Heart right ventricle (tissue), 16 donors: ENCODE measurements at regions not wholly inside any gene's neighbourhood (a gene's known extent, or its start where the extent isn't known, plus 50 kb on each side); places are given as distances from the start of the nearest gene placed in this dataset.

Experiments used
- ATAC-seq, 8 donors: fragments of 200-7000 bp; cut with Tn5 transposase; one replicate each; pipeline ENCODE4 v1.9.1; 2020; ENCODE audit warnings: mild to moderate bottlenecking in 8 of 8, moderate library complexity in 8 of 8, moderate number of reproducible peaks in 1 of 8
- DNase-seq, 2 donors: peaks; one replicate each; pipeline ENCODE4 v3.0.0-alpha.2; 2020
- H3K27ac ChIP-seq, 10 donors: fragments of 200-600 bp; sonication (generic) in 2 of 10; one replicate each; pipeline versions ENCODE4 v1.5.0 to v1.8.0; 2020 to 2022; ENCODE audit warnings: mild to moderate bottlenecking in 3 of 10
- H3K27me3 ChIP-seq, 7 donors: fragments of 200-600 bp; one replicate each; pipeline ENCODE4 v1.8.0; 2021 to 2022; ENCODE audit warnings: mild to moderate bottlenecking in 2 of 7
- H3K36me3 ChIP-seq, 9 donors: fragments of 200-600 bp; sonication (generic) in 1 of 9; one replicate each; pipeline versions ENCODE4 v1.5.0 to v1.8.0; 2020 to 2022; ENCODE audit warnings: mild to moderate bottlenecking in 2 of 9
- H3K4me1 ChIP-seq, 9 donors: fragments of 200-600 bp; sonication (generic) in 1 of 9; one replicate each; pipeline versions ENCODE4 v1.5.0 to v1.8.0; 2020 to 2022; ENCODE audit warnings: mild to moderate bottlenecking in 4 of 9
- H3K4me3 ChIP-seq, 10 donors: fragments of 200-600 bp; sonication (generic) in 2 of 10; one replicate each; pipeline versions ENCODE4 v1.5.0 to v1.8.0; 2020 to 2022; ENCODE audit warnings: mild to moderate bottlenecking in 7 of 10, moderate library complexity in 2 of 10
- H3K9me3 ChIP-seq, 11 donors: fragments of 200-600 bp in 10 of 11; sonication (generic) in 2 of 11; one replicate each; pipeline versions ENCODE4 v1.5.0 to v1.8.0; 2013 to 2022; ENCODE audit warnings: mild to moderate bottlenecking in 2 of 11, control low read depth in 1 of 11, moderate library complexity in 1 of 11
- CTCF ChIP-seq, 9 donors: fragments of 200-600 bp; sonication (generic) in 2 of 9; IDR thresholded peaks; one replicate each; pipeline versions ENCODE4 v1.5.0 to v1.8.0; 2021 to 2022; ENCODE audit warnings: antibody characterized with exemption in 9 of 9, mild to moderate bottlenecking in 5 of 9, moderate library complexity in 1 of 9
- WGBS, 2 donors: extraction: QIAGEN DNeasy Blood & Tissue Kit; methylation state at CpG; one replicate each; pipeline ENCODE4 v1.1.7; 2013; ENCODE audit warnings: inconsistent platforms in 1 of 2; 5-methylcytosine and 5-hydroxymethylcytosine counted together
- intact Hi-C, 10 donors: fragments of 100-400 bp; cut with DNase I; formaldehyde crosslinking; loops; one replicate each; pipeline versions ENCODE4 v1.11.1 to v1.14.2; 2022
- donor health status: Arrhythmogenic right ventricular cardiomyopathy.
- donor health status: ischemic (EF 13 %, LVEDD 7.1; RV severe dilation, severe dysfunction).
- donor health status: healthy with polysubstance abuse.
- donor health status: DM: no; HTN: yes; CAD: no.
- donor health status: DM: no; HTN: no; CAD: no.
- donor health status: ischemic (EF 25% LVEDD 6.9; RV normal size, moderate dysfunction).
- donor health status: ischemic (EF 25% LVEDD 5.7; RV mildly dilated, moderate dysfunction).
- donor health status: healthy.
- donor health status: DM: yes; HTN: yes; CAD: no.
- donor health status: Ischemic cardiomyopathy.
- donor health status: ischemic (EF 35%, LVEDD 5.7; RV mildly dilated, moderate dysfunction).
- donor health status: nonischemic (EF 11% LVEDD 7.7; RV severe dilation, severe dysfunction).
- donor health status: DM: yes; HTN: yes; CAD: no.
- donor health status: PGD.
- donor health status: ischemic (EF 29% LVEDD 5.4; RV normal size, mild dysfunction).
- donor health status: nonischemic (EF 23%, LVEDD 6.1; RV moderate dilation, normal function).

- Histone ChIP-seq H3K36me3 (no peaks in the 10 kb centered on the region), H3K9me3 (no peaks in the 10 kb centered on the region), H3K4me1 (peaks cover 0 to 13% (median 0%) of the 10 kb centered on the region in 9 donors), H3K27ac (no peak overlapping the region), H3K27me3 (no peaks in the 10 kb centered on the region), H3K4me3 (no peak overlapping the region)
- WGBS, 2 donors, result 90 to 95% methylated on average over 3 of the region's 3 CpGs
- ATAC-seq, result no peak
- no peak for TF ChIP-seq CTCF (IDR thresholded peaks at IDR 0.05)
- DNase-seq, result no peak
- intact Hi-C loops, result loop anchor here in 1 of 10 donors (10.0 kb wide), 1 partner anchor 203 kb away; no protein-coding TSS in a partner anchor
Observed at GRCh38 chr7:106377847-106378361, 93.1 kb upstream of the NAMPT start.

GRCh38 chr7:106376026-106376799 is 91.4 kb upstream of the NAMPT start:
- no peak for ATAC-seq
- Histone ChIP-seq H3K9me3 (no peaks in the 10 kb centered on the region), H3K27ac (no peak overlapping the region), H3K4me3 (no peak overlapping the region), H3K4me1 (peaks cover 0 to 13% (median 0%) of the 10 kb centered on the region in 9 donors), H3K27me3 (no peaks in the 10 kb centered on the region), H3K36me3 (no peaks in the 10 kb centered on the region)
- WGBS, 2 donors, result 69% methylated on average over 3 of the region's 3 CpGs
- TF ChIP-seq CTCF (IDR thresholded peaks at IDR 0.05), result no peak
- intact Hi-C loops, result loop anchor here in 1 of 10 donors (10.0 kb wide), 1 partner anchor 201 kb away; no protein-coding TSS in a partner anchor
- no peak for DNase-seq

GRCh38 chr7:106375499-106375898 is 90.7 kb upstream of the NAMPT start:
- no peaks in the 10 kb centered on the region for H3K27me3 ChIP-seq
- H3K4me1 ChIP-seq, result peaks cover 0 to 13% (median 0%) of the 10 kb centered on the region in 9 donors
- no peak overlapping the region for H3K4me3 ChIP-seq
- no peak overlapping the region for H3K27ac ChIP-seq
- intact Hi-C loops, result loop anchor here in 1 of 10 donors (10.0 kb wide), 1 partner anchor 201 kb away; no protein-coding TSS in a partner anchor
- WGBS, 2 donors, result 77 to 78% methylated on average over 2 of the region's 2 CpGs
- no peak for TF ChIP-seq CTCF (IDR thresholded peaks at IDR 0.05)
- ATAC-seq (peak in 7 of 8 donors; percentile 78 to 93 (median 85)), DNase-seq (peak; percentile 23 to 34)
- H3K36me3 ChIP-seq, result no peaks in the 10 kb centered on the region
- no peaks in the 10 kb centered on the region for H3K9me3 ChIP-seq

GRCh38 chr7:106374437-106374836 is 89.7 kb upstream of the NAMPT start:
- Histone ChIP-seq H3K4me3 (no peak overlapping the region), H3K36me3 (no peaks in the 10 kb centered on the region), H3K27me3 (no peaks in the 10 kb centered on the region), H3K4me1 (peaks cover 0 to 13% (median 0%) of the 10 kb centered on the region in 9 donors), H3K9me3 (no peaks in the 10 kb centered on the region), H3K27ac (no peak overlapping the region)
- no peak for TF ChIP-seq CTCF (IDR thresholded peaks at IDR 0.05)
- 89 to 96% methylated on average over 1 of the region's 1 CpG for WGBS, 2 donors
- intact Hi-C loops, result loop anchor here in 1 of 10 donors (10.0 kb wide), 1 partner anchor 200 kb away; no protein-coding TSS in a partner anchor
- DNase-seq (no peak), ATAC-seq (no peak)
